Urothelium cell line (cell line): ENCODE measurements at regions not wholly inside any gene's neighbourhood (a gene's known extent, or its start where the extent isn't known, plus 50 kb on each side); places are given as distances from the start of the nearest gene placed in this dataset.

Experiments
- DNase-seq: peaks from one replicate; pipeline ENCODE4 v3.0.0; 2011; ENCODE audit warnings: low spot score, mixed read lengths
- FAIRE-seq: peaks from 2 replicates; lab custom pipeline; 2011; peaks lifted over from hg19 to GRCh38; lab: Jason Lieb, UNC

- DNase-seq (no peak), FAIRE-seq (no peak)
These were observed 76.0 kb upstream of the AP1S2 start for GRCh38 chrX:15930585-15930984.

GRCh38 chrX:15929194-15929593 lies 74.6 kb upstream of the AP1S2 start:
- no peak for FAIRE-seq
- DNase-seq: no peak

GRCh38 chrX:15926622-15927021 lies 72.0 kb upstream of the AP1S2 start:
- DNase-seq: no peak
- FAIRE-seq: no peak

GRCh38 chrX:15918003-15918402 lies 63.4 kb upstream of the AP1S2 start:
- FAIRE-seq (no peak), DNase-seq (no peak)

- no peak for DNase-seq
- FAIRE-seq: no peak
These were observed 62.1 kb upstream of the AP1S2 start for GRCh38 chrX:15916704-15917084.

GRCh38 chrX:15915959-15916703 lies 61.5 kb upstream of the AP1S2 start:
- no peak for DNase-seq

GRCh38 chrX:15914486-15914885 lies 59.9 kb upstream of the AP1S2 start:
- DNase-seq (no peak), FAIRE-seq (no peak)

More at GRCh38 chrX:15915959-15916703, 61.5 kb upstream of the AP1S2 start:
- no peak for FAIRE-seq

- DNase-seq (no peak), FAIRE-seq (no peak)
These were observed 58.5 kb upstream of the AP1S2 start for GRCh38 chrX:15913146-15913545.

GRCh38 chrX:15911734-15912550 lies 57.3 kb upstream of the AP1S2 start:
- FAIRE-seq: no peak
- no peak for DNase-seq

GRCh38 chrX:15909605-15910004 lies 55.0 kb upstream of the AP1S2 start:
- DNase-seq (no peak), FAIRE-seq (no peak)

- FAIRE-seq (no peak), DNase-seq (no peak)
These were observed 54.1 kb upstream of the AP1S2 start for GRCh38 chrX:15908603-15909290.

GRCh38 chrX:15906041-15906943 lies 51.7 kb upstream of the AP1S2 start:
- FAIRE-seq (no peak), DNase-seq (no peak)
